GM23338 (cell line): ENCODE measurements at regions not wholly inside any gene's neighbourhood (a gene's known extent, or its start where the extent isn't known, plus 50 kb on each side); places are given as distances from the start of the nearest gene placed in this dataset.

Experiments
- ATAC-seq: fragments of 200-7000 bp; cut with Tn5 transposase; 3 replicates; pipeline ENCODE4 v1.9.1; 2020
- DNase-seq: peaks from one replicate; pipeline ENCODE4 v3.0.0-alpha.2; 2015; ENCODE audit warnings: low spot score
- H2AFZ ChIP-seq: fragments of 200-600 bp; sonication (generic); 2 replicates; pipeline ENCODE4 v1.8.0; 2016; ENCODE audit warnings: antibody characterized with exemption, mild to moderate bottlenecking, moderate library complexity
- H3F3A ChIP-seq: fragments of 200-600 bp; sonication (generic); replicated peaks from 2 replicates; pipeline ENCODE4 v1.8.0; 2017; ENCODE audit warnings: antibody characterized with exemption, mixed run types, low read depth
- H3K27ac ChIP-seq: fragments of 200-600 bp; sonication (generic); 2 replicates; pipeline ENCODE4 v1.6.1; 2016; ENCODE audit warnings: low read depth
- H3K27me3 ChIP-seq: fragments of 200-600 bp; sonication (generic); 2 replicates; pipeline ENCODE4 v1.8.0; 2016; ENCODE audit warnings: mild to moderate bottlenecking, mixed run types, moderate library complexity; ENCODE audit not compliant: insufficient read depth
- H3K36me3 ChIP-seq: fragments of 200-600 bp; sonication (generic); 2 replicates; pipeline ENCODE4 v1.8.0; 2016; ENCODE audit warnings: mild to moderate bottlenecking; ENCODE audit not compliant: insufficient read depth
- H3K4me1 ChIP-seq: fragments of 200-600 bp; sonication (generic); 2 replicates; pipeline ENCODE4 v1.8.0; 2016; ENCODE audit warnings: mild to moderate bottlenecking, moderate library complexity; ENCODE audit not compliant: insufficient read depth
- H3K4me2 ChIP-seq: fragments of 200-600 bp; sonication (generic); 2 replicates; pipeline ENCODE4 v1.7.1; 2017; ENCODE audit warnings: mixed run types
- H3K4me3 ChIP-seq: fragments of 200-600 bp; sonication (generic); 2 replicates; pipeline ENCODE4 v1.6.1; 2016; ENCODE audit warnings: mixed run types
- H3K79me2 ChIP-seq: fragments of 200-600 bp; sonication (generic); replicated peaks from 2 replicates; pipeline ENCODE4 v1.8.0; 2017; ENCODE audit warnings: mild to moderate bottlenecking; ENCODE audit not compliant: insufficient read depth
- H3K9me2 ChIP-seq: fragments of 200-600 bp; sonication (generic); 2 replicates; pipeline ENCODE4 v1.8.0; 2017; ENCODE audit not compliant: insufficient read depth
- H4K20me1 ChIP-seq: fragments of 200-600 bp; sonication (generic); replicated peaks from 2 replicates; pipeline ENCODE4 v1.8.0; 2017; ENCODE audit warnings: mild to moderate bottlenecking; ENCODE audit not compliant: insufficient read depth
- H3K27ac Mint-ChIP-seq: 2 replicates; pipeline ENCODE4 v1.8.0; 2020; ENCODE audit warnings: inconsistent platforms, mild to moderate bottlenecking, moderate library complexity, mixed read lengths
- H3K27me3 Mint-ChIP-seq: 3 replicates; pipeline ENCODE4 v1.8.0; 2022; ENCODE audit warnings: low read depth, mild to moderate bottlenecking, moderate library complexity, mixed read lengths, inconsistent platforms; ENCODE audit not compliant: insufficient read depth, poor library complexity
- H3K36me3 Mint-ChIP-seq: 3 replicates; pipeline ENCODE4 v1.8.0; 2021; ENCODE audit warnings: low read depth, mild to moderate bottlenecking, inconsistent platforms, moderate library complexity, mixed read lengths
- H3K4me1 Mint-ChIP-seq: 3 replicates; pipeline ENCODE4 v1.8.0; 2020; ENCODE audit warnings: mild to moderate bottlenecking, inconsistent platforms, mixed read lengths
- H3K4me3 Mint-ChIP-seq: 3 replicates; pipeline ENCODE4 v1.8.0; 2021; ENCODE audit warnings: moderate library complexity, mild to moderate bottlenecking, inconsistent platforms, mixed read lengths
- H3K9me3 Mint-ChIP-seq: 3 replicates; pipeline ENCODE4 v1.8.0; 2020; ENCODE audit warnings: moderate library complexity, mild to moderate bottlenecking, inconsistent platforms, mixed read lengths
- EZH2 ChIP-seq: fragments of 200-600 bp; sonication (generic); IDR thresholded peaks from one replicate; pipeline ENCODE4 v1.8.0; 2017; ENCODE audit warnings: antibody characterized with exemption, mild to moderate bottlenecking, low read depth; ENCODE audit not compliant: unreplicated experiment
- EZH2phosphoT487 ChIP-seq: fragments of 200-600 bp; sonication (generic); IDR thresholded peaks from one replicate; pipeline ENCODE4 v1.8.1; 2018; ENCODE audit warnings: antibody characterized with exemption; ENCODE audit not compliant: unreplicated experiment
- JUNB ChIP-seq: IDR thresholded peaks from one replicate; pipeline ENCODE4 v1.6.1; 2016; ENCODE audit warnings: antibody characterized with exemption; ENCODE audit not compliant: unreplicated experiment
- NANOG ChIP-seq: IDR thresholded peaks from 2 replicates; pipeline ENCODE4 v1.6.1; 2016; ENCODE audit warnings: antibody characterized with exemption, borderline replicate concordance
- POLR2AphosphoS5 ChIP-seq: IDR thresholded peaks from 2 replicates; pipeline ENCODE4 v1.6.1; 2016; ENCODE audit warnings: antibody characterized with exemption, low read depth
- STAT1 ChIP-seq: IDR thresholded peaks from one replicate; pipeline ENCODE4 v1.6.1; 2016; ENCODE audit warnings: antibody characterized with exemption; ENCODE audit not compliant: unreplicated experiment
- TF ChIP-seq, protein P1 (sequence below): IDR thresholded peaks from 2 replicates; pipeline ENCODE4 v1.6.1; 2016; ENCODE audit warnings: antibody characterized with exemption
- TF ChIP-seq, protein P2 (sequence below): IDR thresholded peaks from one replicate; pipeline ENCODE4 v1.6.1; 2018; ENCODE audit warnings: antibody characterized with exemption; ENCODE audit not compliant: unreplicated experiment
- TF ChIP-seq, protein P3 (sequence below): fragments of 250-450 bp; sonication (Bioruptor Pico); IDR thresholded peaks from 2 replicates; pipeline ENCODE4 v1.5.0; 2020; ENCODE audit warnings: mild to moderate bottlenecking, moderate library complexity

DNA sequence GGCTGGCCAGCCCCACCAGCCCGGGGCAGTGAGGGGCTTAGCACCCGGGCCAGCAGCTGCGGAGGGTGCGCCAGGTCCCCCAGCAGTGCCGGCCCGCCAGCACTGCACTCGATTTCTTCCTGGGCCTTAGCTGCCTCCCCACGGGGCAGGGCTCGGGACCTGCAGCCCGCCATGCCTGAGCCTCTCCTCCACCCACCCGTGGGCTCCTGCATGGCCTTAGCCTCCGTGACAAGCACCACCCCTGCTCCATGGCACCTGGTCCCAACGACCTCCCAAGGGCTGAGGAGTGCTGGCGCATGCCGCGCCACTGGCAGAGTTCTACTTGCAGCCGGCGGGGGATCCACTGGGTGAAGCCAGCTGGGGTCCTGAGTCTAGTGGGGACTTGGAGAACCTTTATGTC lies 452.6 kb downstream of the AGTPBP1 start:
- H3K4me1 Mint-ChIP-seq = peaks cover 3% of the 10 kb centered on the region; the same call in 2 of the 3 replicates
- Histone ChIP-seq H3K4me1 (no peaks in the 10 kb centered on the region), H3K79me2 (no peaks in the 10 kb centered on the region), H2AFZ (no peak overlapping the region), H3K27me3 (no peaks in the 10 kb centered on the region), H3K36me3 (no peaks in the 10 kb centered on the region), H4K20me1 (no peaks in the 10 kb centered on the region), H3K9me2 (peaks cover 3% of the 10 kb centered on the region; the same call in 1 of the 2 replicates), H3F3A (no peaks in the 10 kb centered on the region), H3K27ac (no peak overlapping the region), H3K4me3 (no peak overlapping the region), H3K4me2 (no peak overlapping the region)
- H3K4me3 Mint-ChIP-seq = no peak overlapping the region
- no peak for DNase-seq
- H3K27me3 Mint-ChIP-seq = peaks cover 2% of the 10 kb centered on the region
- ATAC-seq = no peak
- peaks cover 23% of the 10 kb centered on the region for H3K9me3 Mint-ChIP-seq
- TF ChIP-seq, protein P1, sequence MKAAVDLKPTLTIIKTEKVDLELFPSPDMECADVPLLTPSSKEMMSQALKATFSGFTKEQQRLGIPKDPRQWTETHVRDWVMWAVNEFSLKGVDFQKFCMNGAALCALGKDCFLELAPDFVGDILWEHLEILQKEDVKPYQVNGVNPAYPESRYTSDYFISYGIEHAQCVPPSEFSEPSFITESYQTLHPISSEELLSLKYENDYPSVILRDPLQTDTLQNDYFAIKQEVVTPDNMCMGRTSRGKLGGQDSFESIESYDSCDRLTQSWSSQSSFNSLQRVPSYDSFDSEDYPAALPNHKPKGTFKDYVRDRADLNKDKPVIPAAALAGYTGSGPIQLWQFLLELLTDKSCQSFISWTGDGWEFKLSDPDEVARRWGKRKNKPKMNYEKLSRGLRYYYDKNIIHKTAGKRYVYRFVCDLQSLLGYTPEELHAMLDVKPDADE = no peak
- no peak for TF ChIP-seq STAT1
- no peak for TF ChIP-seq NANOG
- TF ChIP-seq, protein P2, sequence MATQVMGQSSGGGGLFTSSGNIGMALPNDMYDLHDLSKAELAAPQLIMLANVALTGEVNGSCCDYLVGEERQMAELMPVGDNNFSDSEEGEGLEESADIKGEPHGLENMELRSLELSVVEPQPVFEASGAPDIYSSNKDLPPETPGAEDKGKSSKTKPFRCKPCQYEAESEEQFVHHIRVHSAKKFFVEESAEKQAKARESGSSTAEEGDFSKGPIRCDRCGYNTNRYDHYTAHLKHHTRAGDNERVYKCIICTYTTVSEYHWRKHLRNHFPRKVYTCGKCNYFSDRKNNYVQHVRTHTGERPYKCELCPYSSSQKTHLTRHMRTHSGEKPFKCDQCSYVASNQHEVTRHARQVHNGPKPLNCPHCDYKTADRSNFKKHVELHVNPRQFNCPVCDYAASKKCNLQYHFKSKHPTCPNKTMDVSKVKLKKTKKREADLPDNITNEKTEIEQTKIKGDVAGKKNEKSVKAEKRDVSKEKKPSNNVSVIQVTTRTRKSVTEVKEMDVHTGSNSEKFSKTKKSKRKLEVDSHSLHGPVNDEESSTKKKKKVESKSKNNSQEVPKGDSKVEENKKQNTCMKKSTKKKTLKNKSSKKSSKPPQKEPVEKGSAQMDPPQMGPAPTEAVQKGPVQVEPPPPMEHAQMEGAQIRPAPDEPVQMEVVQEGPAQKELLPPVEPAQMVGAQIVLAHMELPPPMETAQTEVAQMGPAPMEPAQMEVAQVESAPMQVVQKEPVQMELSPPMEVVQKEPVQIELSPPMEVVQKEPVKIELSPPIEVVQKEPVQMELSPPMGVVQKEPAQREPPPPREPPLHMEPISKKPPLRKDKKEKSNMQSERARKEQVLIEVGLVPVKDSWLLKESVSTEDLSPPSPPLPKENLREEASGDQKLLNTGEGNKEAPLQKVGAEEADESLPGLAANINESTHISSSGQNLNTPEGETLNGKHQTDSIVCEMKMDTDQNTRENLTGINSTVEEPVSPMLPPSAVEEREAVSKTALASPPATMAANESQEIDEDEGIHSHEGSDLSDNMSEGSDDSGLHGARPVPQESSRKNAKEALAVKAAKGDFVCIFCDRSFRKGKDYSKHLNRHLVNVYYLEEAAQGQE = no peak
- TF ChIP-seq EZH2 = no peak
- no peak for TF ChIP-seq POLR2AphosphoS5
- TF ChIP-seq, protein P3, sequence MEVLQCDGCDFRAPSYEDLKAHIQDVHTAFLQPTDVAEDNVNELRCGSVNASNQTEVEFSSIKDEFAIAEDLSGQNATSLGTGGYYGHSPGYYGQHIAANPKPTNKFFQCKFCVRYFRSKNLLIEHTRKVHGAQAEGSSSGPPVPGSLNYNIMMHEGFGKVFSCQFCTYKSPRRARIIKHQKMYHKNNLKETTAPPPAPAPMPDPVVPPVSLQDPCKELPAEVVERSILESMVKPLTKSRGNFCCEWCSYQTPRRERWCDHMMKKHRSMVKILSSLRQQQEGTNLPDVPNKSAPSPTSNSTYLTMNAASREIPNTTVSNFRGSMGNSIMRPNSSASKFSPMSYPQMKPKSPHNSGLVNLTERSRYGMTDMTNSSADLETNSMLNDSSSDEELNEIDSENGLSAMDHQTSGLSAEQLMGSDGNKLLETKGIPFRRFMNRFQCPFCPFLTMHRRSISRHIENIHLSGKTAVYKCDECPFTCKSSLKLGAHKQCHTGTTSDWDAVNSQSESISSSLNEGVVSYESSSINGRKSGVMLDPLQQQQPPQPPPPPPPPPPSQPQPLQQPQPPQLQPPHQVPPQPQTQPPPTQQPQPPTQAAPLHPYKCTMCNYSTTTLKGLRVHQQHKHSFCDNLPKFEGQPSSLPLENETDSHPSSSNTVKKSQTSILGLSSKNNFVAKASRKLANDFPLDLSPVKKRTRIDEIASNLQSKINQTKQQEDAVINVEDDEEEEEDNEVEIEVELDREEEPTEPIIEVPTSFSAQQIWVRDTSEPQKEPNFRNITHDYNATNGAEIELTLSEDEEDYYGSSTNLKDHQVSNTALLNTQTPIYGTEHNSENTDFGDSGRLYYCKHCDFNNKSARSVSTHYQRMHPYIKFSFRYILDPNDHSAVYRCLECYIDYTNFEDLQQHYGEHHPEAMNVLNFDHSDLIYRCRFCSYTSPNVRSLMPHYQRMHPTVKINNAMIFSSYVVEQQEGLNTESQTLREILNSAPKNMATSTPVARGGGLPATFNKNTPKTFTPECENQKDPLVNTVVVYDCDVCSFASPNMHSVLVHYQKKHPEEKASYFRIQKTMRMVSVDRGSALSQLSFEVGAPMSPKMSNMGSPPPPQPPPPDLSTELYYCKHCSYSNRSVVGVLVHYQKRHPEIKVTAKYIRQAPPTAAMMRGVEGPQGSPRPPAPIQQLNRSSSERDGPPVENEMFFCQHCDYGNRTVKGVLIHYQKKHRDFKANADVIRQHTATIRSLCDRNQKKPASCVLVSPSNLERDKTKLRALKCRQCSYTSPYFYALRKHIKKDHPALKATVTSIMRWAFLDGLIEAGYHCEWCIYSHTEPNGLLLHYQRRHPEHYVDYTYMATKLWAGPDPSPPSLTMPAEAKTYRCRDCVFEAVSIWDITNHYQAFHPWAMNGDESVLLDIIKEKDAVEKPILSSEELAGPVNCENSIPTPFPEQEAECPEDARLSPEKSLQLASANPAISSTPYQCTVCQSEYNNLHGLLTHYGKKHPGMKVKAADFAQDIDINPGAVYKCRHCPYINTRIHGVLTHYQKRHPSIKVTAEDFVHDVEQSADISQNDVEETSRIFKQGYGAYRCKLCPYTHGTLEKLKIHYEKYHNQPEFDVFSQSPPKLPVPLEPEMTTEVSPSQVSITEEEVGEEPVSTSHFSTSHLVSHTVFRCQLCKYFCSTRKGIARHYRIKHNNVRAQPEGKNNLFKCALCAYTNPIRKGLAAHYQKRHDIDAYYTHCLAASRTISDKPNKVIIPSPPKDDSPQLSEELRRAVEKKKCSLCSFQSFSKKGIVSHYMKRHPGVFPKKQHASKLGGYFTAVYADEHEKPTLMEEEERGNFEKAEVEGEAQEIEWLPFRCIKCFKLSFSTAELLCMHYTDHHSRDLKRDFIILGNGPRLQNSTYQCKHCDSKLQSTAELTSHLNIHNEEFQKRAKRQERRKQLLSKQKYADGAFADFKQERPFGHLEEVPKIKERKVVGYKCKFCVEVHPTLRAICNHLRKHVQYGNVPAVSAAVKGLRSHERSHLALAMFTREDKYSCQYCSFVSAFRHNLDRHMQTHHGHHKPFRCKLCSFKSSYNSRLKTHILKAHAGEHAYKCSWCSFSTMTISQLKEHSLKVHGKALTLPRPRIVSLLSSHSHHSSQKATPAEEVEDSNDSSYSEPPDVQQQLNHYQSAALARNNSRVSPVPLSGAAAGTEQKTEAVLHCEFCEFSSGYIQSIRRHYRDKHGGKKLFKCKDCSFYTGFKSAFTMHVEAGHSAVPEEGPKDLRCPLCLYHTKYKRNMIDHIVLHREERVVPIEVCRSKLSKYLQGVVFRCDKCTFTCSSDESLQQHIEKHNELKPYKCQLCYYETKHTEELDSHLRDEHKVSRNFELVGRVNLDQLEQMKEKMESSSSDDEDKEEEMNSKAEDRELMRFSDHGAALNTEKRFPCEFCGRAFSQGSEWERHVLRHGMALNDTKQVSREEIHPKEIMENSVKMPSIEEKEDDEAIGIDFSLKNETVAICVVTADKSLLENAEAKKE (CRISPR knock-in tag) = no peak
- TF ChIP-seq EZH2phosphoT487 = no peak
- no peak for TF ChIP-seq JUNB
- H3K27ac Mint-ChIP-seq = no peak overlapping the region
- peaks cover 14% of the 10 kb centered on the region for H3K36me3 Mint-ChIP-seq
